ENCODE measurements at regions not wholly inside any gene's neighbourhood (a gene's known extent, or its start where the extent isn't known, plus 50 kb on each side); places are given as distances from the start of the nearest gene placed in this dataset.

DNA sequence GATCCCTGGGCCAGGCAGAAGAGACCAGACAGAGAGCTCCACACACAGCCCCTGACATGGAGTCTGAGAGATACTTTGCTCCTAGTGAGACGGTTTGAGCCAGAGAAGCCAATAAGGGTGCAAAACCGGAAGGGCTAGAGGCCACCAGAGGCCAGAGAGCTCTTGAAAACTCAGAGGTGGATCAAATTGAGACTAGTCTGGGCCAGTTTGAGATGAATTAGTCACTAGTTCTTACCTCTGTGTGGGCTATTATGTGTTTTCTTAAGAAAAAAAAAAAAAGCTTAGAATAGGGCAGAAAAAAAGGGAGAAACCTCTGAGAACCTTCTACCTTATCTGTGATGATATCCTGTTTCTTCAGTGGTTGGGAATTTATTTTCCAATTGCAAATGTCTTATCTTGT is 110.4 kb upstream of the EDNRA start:
- 47 to 60% methylated on average over 2 of the region's 2 CpGs for WGBS, 2 donors
- DNase-seq (ENCODE audit: low spot score in 2 of 2), result no peak
- intact Hi-C loops (cut with DNase I; ENCODE audit: low total_unique reads), result no loop called here
- TF ChIP-seq, protein P1, sequence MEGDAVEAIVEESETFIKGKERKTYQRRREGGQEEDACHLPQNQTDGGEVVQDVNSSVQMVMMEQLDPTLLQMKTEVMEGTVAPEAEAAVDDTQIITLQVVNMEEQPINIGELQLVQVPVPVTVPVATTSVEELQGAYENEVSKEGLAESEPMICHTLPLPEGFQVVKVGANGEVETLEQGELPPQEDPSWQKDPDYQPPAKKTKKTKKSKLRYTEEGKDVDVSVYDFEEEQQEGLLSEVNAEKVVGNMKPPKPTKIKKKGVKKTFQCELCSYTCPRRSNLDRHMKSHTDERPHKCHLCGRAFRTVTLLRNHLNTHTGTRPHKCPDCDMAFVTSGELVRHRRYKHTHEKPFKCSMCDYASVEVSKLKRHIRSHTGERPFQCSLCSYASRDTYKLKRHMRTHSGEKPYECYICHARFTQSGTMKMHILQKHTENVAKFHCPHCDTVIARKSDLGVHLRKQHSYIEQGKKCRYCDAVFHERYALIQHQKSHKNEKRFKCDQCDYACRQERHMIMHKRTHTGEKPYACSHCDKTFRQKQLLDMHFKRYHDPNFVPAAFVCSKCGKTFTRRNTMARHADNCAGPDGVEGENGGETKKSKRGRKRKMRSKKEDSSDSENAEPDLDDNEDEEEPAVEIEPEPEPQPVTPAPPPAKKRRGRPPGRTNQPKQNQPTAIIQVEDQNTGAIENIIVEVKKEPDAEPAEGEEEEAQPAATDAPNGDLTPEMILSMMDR (IDR thresholded peaks at IDR 0.05), result no peak
- TF ChIP-seq POLR2A (IDR thresholded peaks at IDR 0.05), result no peak
- no peak overlapping the region for H3K4me3 ChIP-seq (ENCODE audit: low read depth, poor library complexity, severe bottlenecking)

DNA sequence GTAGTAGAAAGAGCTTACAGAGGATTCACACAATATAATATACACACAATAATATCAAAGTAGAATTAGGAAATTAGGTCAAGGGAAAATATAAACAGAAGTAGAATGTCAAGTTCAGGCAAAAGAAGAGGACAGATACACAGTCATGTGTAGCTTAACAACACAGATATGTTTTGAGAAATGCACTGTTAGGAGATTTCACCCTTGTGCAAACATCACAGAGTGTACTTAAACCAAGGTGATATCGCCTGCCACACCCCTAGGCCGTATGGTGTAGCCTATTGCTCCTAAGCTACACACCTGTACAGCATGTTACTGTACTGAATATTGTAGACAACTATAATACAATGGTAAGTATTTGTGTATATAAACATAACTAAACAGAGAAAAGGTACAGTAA is 110.0 kb upstream of the EDNRA start:
- intact Hi-C loops (cut with DNase I; ENCODE audit: low total_unique reads), result no loop called here

DNA sequence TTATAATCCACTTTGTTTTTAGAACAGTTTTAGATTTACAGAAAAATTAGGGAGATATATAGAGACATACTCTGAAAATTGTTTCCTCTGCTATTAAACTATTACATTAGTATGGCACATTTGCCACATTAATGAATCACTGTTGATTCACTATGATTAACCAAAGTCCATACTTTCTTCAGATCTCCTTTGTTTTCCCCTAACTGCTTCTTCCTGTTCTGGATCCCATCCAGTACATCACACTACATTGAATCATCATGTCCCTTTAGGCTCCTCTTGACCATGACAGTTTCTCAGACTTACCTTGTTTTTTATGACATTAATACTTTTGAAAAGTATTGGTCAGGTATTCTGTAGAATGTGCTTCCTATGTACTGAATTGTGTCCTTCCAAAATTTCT is 109.2 kb upstream of the EDNRA start:
- TF ChIP-seq, protein P1 (IDR thresholded peaks at IDR 0.05), result no peak
- TF ChIP-seq POLR2A (IDR thresholded peaks at IDR 0.05), result no peak
- no peak for DNase-seq (ENCODE audit: low spot score in 2 of 2)
- H3K4me3 ChIP-seq (ENCODE audit: low read depth, poor library complexity, severe bottlenecking), result no peak overlapping the region
- intact Hi-C loops (cut with DNase I; ENCODE audit: low total_unique reads), result no loop called here

More for the DNA sequence above, 110.0 kb upstream of the EDNRA start:
- TF ChIP-seq POLR2A (IDR thresholded peaks at IDR 0.05), result no peak
- TF ChIP-seq, protein P1 (IDR thresholded peaks at IDR 0.05), result no peak
- WGBS, 2 donors, result 63 to 68% methylated on average over 2 of the region's 2 CpGs
- H3K4me3 ChIP-seq (ENCODE audit: low read depth, poor library complexity, severe bottlenecking), result no peak overlapping the region
- no peak for DNase-seq (ENCODE audit: low spot score in 2 of 2)

DNA sequence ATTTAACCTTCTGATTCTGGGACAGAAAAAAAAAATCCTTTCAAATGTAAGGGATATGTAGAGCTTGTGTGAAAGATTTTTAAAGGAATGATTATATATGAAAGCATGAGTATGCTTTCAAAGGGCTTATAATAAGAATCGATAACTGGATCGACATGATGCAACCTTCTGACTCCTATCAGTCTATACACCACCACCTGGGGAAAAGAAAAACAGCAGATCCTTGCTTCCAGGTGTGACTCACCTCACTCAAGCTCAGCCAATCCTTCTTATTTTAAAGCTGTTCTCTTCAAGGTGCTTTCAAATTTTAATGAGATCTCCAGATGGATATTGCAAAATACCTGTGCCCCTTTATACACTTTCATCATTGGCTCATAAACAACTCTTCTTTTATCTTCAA is 102.1 kb upstream of the EDNRA start:
- WGBS, 2 donors, result 38 to 56% methylated on average over 2 of the region's 2 CpGs
- intact Hi-C loops (cut with DNase I; ENCODE audit: low total_unique reads), result no loop called here

DNA sequence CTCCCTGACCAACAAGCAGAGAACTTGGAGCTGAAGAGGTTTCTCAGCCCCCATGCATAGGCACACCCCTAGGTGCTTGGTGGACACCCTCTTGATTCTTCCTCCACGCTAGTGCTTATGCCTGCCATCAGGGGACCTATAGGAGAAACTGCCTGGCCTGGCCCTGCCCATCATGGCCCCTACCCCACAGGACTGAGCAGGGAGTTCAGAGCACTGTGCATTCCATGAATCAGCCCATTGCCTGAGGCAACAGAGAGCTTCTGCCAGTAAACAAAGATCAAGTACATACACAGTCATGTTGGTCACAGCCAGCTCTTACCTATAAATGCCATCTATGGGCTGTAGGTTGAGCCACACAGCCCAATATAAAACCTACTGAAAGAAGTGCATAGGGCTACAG is 99.1 kb upstream of the EDNRA start:
- H3K4me3 ChIP-seq (ENCODE audit: low read depth, poor library complexity, severe bottlenecking), result no peak overlapping the region
- no peak for TF ChIP-seq POLR2A (IDR thresholded peaks at IDR 0.05)
- TF ChIP-seq, protein P1 (IDR thresholded peaks at IDR 0.05), result no peak
- WGBS, 2 donors, result 100% methylated on average over 1 of the region's 1 CpG
- no peak for DNase-seq (ENCODE audit: low spot score in 2 of 2)
- intact Hi-C loops (cut with DNase I; ENCODE audit: low total_unique reads), result no loop called here

More for the DNA sequence above, 102.1 kb upstream of the EDNRA start:
- no peak for TF ChIP-seq POLR2A (IDR thresholded peaks at IDR 0.05)
- TF ChIP-seq, protein P1 (IDR thresholded peaks at IDR 0.05), result no peak
- no peak for DNase-seq (ENCODE audit: low spot score in 2 of 2)
- H3K4me3 ChIP-seq (ENCODE audit: low read depth, poor library complexity, severe bottlenecking), result no peak overlapping the region

DNA sequence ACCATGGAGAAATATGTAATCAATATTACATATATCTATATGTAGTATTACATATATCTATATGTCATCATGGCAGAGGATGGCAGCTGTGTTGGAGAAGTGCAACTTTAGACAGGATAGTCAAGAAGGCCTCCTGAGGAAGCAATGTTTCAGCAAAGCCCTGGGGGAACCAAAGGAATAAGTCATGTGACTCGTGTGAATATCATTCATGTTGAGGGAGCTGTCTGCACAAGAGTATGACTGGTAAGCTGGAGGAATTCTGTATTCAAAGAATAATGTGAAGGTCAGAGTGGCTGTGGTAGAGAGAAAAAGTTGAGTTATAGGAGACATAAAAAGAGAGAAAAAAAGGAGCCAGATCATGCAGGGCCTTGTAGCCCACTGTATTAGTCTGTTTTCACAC is 92.9 kb upstream of the EDNRA start:
- 41 to 50% methylated on average over 1 of the region's 1 CpG for WGBS, 2 donors
- intact Hi-C loops (cut with DNase I; ENCODE audit: low total_unique reads), result no loop called here
- TF ChIP-seq POLR2A (IDR thresholded peaks at IDR 0.05), result no peak
- DNase-seq (ENCODE audit: low spot score in 2 of 2), result no peak
- no peak overlapping the region for H3K4me3 ChIP-seq (ENCODE audit: low read depth, poor library complexity, severe bottlenecking)
